HG02973 (cell line): ENCODE measurements at regions not wholly inside any gene's neighbourhood (a gene's known extent, or its start where the extent isn't known, plus 50 kb on each side); places are given as distances from the start of the nearest gene placed in this dataset.
"Not testable (repeated sequence)": the region's sequence is repeated elsewhere in the genome, so short reads cannot be mapped to it uniquely, and the experiment has no call there.

Experiments
- ATAC-seq: cut with Tn5 transposase; IDR thresholded peaks from one replicate; pipeline ENCODE4 v1.9.1; 2021; ENCODE audit warnings: moderate library complexity; ENCODE audit not compliant: unreplicated experiment

DNA sequence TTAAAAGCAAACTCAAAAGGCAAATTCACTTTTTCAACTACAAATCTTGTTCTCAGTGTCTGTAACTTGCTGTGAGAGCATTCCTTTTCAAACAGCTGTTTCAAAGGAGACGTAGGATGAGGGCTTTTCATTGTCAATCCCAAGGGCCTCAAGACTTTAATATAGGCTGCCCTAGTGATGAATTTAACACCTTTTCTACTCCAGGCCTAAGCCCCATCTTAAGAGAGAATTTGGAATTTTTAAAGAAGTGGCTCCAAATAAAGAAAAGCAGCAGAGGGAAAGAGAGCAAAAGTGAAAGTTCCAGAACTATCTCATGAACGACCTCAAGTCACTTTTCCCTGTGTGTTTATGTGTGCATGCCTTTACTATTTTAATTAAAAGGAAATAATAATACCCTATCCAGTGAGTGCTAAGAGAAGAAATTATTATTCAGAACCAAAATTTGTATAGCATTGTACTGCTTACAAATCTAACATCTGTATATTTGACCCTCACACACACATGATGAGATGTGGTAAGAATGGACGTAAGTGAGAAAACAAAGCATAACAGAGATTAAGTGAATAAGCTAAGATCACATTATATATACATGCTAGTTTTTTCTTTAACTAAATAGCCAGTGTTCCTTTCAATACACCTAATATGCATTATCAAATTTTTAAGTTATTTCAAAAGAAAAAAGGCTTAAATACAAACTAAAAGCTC, 196.4 kb downstream of the VGLL3 start:
- no peak for ATAC-seq

DNA sequence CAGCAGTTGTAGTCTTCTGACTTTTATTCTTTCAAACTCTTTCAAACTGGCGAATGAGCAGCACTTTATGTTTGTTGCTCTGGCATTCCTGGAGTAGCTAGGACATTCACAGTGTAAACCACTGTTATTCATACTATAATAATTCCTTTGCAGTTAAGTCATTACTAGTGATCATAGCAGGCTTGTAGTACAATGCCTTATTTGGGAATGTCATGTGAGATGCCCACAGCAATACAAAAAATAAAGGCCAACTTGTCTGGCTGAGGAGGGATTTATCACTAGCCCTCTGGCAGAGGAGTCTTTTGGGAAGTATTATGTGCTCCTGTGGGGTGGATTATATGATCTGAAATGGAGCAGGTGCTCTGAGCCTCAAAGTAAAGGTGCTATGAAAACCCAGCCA, 197.2 kb downstream of the VGLL3 start:
- ATAC-seq = no peak

DNA sequence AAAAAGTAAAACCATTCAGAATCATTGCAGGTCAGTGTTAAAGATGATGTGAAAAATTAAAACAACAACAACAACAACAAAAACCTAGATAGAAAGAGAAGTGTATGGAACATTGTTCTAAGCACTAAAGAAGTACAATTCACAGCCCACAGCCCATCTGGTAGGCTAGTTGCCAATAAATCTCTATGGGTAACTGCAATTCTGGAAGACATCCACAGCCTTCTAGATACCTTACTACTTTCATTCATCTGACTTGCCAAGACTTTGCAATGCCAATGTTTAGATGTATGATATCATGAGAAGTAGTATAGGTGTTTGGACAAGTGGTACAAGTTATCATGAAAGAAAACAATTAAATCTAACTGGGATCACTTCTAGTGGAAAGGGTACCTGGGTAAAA, 198.6 kb downstream of the VGLL3 start:
- no peak for ATAC-seq

DNA sequence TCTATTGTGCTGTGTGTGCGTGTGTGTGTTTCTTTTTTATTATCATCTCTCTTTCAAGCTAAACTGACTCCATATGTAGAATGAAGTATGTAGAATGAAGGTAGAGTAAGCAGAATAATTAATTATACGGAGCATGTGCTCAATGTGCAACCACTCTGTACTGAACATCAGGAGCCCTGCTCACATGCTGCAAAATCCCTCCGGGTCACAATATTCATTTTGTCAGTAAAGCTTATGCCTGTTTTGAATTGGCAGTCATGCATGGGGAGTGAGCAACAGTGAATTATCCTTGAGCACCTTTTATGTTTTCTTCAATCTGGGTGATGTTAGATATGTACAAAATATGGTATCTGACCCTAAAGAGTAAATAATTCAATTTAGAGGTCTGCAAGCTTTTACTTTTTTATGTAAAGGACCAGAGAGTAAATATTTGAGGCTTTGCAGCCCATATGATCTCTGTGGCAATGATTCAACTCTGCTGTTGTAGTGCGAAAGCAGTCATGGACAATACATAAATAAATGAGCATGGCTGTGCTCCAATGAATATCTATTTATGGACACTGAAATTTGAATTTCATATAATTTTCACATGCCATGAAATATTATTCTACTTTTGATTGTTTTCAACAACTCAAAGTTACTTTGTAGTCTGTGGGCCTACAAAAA, 199.9 kb downstream of the VGLL3 start:
- ATAC-seq = no peak

DNA sequence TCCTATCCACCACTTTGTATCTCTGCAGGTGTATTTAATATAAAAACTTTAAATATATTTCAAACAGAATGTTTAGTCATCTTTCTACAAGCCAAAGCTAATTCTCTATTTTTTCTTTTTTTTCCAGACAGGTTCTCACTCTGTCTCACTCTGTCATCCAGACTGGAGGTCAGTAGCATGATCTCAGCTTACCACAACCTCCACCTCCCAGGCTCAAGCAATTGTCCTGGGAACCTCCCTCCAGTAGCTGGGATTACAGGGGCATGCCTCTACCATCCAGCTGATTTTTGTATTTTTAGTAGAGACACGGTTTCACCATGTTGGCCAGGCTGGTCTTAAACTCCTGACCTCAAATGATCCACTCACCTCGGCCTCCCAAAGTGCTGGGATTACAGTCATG, 202.6 kb downstream of the VGLL3 start:
- ATAC-seq = no peak

DNA sequence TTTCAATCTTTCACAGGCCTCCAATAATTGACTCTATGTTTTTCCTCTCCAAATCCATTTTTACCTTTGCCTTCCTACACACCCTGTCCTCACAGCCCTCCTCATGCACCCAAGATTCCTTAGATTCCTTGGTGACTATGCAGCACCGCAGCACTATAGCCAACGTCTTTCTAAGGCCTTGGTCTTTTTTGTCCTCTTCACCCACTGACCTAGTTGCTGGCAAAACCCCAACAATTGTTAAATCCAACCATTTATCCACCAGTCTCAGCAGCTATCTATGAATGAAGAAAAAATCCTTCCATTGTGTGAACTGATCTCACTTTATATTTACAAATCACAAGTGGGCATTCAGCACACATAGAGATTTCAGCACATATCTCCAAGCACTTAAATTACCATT, 203.9 kb downstream of the VGLL3 start:
- ATAC-seq = no peak

DNA sequence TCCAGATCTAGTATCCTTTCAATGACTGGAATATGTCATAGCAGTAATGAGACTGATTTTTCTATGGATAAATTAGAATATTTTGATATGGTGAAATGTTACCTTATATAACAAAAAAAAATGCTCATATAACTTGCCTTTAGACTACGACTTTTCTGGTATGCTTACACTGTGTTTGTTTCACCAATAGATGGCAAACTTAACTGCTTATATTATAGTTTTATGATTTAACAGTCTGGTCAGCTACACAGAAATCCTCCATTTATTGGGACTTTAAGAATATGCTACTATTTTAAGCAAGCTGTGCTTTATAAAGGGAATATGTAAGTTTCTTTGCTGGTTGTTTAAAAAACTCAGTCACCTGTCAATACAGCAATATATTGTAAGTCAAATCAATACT, 205.6 kb downstream of the VGLL3 start:
- no peak for ATAC-seq

DNA sequence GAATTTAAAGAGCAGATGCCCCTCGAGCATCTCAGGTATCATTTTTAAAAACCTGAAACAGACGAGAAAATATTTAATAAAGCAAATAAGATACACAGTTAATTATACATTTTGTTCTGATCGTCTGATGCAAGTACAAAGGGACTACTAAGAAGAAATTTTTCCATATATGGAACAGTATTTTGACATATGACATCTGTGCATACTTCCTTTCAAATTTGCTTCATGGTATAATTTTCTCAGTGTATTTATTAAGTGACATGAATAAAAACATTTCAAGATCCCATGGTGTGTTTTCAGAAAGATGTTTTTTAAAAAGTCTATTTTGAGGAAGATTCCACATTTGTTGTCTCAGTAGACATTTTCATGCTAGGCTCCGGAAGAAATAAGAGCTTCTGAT, 208.1 kb downstream of the VGLL3 start:
- no peak for ATAC-seq

DNA sequence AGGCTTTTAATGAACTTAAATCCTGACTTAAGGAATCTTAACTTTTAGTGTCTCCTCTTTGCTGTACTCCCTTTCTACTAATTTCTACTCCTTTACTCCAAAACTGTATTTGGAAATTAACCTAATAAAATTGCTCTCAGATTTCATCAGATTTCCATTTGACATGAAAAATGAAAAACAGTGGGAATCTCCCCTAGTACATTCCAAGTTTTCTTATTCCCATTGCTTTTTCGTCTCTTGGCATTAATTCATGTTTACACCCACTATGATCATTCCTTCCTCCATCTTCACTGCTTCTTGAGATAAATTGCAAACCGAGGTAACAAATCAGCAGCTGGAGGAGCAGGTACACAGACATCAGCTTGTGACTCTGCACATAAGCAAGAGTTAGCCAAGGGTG, 208.7 kb downstream of the VGLL3 start:
- no peak for ATAC-seq

DNA sequence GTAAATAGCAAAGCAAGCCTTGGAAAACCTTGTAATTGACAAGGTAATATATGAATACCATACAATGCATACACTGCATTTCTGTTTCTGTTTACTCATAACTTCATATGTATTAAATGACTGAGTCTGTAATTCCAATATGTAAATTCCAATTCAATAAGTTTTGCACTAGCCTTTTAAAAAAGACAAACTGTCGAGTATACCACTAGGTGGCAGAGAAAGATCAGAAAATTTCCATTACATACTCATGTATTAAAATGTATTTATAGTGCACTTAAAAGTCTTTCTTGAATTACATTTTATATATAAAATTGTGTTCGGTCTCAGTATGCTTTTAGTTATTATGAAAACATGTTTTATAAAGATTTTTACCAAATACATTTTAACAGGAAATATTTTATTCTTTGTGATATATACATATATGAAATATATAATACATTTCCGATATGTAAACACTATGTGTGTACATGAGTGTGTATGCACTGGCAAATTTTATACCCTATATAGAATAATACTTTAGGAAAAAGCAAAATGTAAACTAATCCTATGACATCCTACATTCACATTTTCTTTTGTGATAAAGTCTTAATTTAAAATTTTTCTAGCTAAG, 216.8 kb downstream of the VGLL3 start:
- no peak for ATAC-seq

DNA sequence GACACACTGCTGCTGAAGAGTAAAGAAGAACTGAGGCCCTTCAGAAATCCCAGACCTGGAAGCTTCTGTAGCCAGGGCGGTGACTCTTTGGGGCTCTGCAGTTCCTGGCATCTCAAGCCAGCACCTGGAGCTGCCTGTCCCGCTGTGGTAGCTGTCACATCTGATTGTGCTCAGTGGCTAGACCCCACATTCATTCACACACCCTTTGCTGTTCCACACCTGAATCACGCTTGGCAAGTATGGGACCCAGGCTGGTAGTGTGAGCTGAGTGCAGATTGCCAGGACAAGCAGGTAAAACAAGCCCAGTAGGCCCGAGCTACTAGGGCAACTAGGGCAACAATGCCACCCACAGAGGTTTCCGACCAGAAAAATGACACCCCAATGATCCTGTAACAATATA, 218.2 kb downstream of the VGLL3 start:
- no peak for ATAC-seq

DNA sequence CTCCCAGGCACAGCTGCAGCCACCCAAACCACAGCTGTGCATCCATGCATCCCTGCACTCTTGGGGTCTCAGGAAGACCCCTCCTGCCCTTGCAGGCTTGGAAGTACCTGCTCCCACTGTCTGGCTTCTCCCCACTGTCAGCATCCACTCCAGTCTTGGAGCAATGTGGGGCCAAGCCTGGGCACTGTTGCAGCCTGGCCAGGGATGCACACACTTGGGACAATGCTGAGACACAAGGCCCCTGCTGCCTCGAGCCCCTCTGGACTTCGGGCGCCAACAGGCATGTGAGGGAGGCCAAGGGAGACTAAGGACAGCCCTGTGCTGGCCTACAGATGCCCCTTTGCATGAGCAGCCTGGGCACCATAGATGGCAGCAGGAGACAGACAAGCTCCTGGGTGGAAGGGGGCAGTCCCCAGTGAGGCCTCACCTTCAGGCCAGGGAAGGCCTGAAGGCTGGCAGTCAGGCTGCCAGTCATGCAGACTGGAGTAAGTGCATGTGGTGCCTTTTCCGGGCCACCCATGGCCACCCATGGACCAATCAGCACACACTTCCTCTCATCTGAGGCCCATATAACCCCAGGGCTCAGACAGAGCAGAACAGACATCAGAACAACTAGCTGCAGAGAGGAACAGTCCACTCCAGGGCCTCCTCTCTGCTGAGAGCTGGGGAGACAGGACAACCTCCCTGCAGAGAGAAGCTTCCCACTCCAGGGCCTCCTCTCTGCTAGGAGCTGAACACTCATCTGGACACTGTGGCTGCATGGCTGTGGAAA, 219.0 kb downstream of the VGLL3 start:
- ATAC-seq = no peak

DNA sequence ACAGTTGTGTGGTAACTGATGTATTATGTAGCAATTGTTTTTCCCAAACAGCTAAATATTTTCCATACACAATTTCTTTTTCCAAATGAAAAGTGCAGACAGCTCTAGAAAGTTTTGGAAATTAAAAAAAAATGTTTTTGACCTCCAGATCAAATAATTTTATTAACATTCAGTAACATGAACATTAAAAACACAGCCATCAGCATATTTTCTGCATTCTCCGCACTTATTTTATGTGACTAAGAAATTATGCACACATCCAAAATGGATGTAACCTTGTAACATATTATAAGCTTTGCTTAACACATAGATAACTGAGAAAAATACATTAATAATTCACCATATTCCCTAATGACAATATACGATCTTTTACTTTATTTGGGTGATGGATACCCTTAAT, 224.6 kb downstream of the VGLL3 start:
- no peak for ATAC-seq

DNA sequence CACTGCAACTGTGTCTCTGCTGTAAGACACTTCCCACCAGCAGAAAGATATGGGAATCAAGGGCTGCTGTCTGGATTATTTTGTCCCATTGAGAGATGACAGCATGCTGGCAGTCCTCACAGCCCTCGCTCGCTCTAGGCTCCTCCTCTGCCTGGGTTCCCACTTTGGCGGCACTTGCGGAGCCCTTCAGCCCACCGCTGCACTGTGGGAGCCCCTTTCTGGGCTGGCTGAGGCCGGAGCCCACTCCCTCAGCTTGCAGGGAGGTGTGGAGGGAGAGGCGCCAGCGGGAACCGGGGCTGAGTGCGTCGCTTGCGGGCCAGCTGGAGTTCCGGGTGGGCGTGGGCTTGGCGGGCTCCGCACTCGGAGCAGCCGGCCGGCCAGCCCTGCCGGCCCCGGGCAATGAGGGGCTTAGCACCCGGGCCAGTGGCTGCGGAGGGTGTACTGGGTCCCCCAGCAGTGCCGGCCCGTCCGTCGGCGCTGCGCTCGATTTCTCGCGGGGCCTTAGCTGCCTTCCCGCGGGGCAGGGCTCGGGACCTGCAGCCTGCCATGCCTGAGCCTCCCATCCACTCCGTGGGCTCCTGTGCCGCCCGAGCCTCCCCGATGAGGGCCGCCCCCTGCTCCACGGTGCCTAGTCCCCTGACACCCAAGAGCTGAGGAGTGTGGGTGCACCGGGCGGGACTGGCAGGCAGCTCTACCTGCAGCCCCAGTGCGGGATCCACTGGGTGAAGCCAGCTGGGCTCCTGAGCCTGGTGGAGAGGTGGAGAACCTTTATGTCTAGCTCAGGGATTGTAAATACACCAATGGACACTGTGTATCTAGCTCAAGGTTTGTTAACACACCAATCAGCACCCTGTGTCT, 233.4 kb downstream of the VGLL3 start:
- not testable (repeated sequence) for ATAC-seq

DNA sequence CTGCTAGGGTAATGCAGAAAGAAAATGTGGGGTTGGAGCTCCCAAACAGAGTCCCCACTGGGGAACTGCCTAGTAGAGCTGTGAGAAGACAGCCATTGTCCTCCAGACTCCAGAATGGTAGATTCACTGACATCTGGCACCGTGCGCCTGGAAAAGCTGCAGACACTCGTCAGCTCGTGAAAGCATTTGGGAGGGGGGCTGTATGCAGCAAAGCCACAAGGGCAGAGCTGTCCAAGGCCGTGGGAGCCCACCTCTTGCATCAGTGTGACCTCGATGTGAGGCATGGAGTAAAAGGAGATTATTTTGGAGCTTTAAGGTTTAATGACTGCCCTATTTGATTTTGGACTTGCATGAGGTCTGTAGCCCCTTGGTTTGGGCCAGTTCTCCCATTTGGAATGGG, 242.9 kb downstream of the VGLL3 start:
- no peak for ATAC-seq

DNA sequence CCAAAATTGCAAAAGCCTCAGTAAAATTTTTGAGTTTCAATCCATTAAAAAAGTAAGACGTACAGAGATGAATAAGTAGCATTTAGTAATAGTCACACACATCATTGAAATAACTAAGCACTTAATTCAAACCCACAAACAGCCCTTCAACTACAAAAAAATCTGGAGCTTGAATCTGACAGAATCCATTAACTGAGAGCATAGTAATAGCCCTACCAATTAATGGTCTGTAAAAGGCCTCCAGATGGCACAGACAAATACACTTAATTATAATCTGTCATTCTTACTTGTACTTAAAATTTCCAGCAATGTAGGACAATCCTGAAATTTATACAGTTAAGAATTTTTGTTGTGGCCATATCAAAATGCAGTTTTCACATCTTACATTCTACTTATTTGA, 246.9 kb downstream of the VGLL3 start:
- no peak for ATAC-seq

DNA sequence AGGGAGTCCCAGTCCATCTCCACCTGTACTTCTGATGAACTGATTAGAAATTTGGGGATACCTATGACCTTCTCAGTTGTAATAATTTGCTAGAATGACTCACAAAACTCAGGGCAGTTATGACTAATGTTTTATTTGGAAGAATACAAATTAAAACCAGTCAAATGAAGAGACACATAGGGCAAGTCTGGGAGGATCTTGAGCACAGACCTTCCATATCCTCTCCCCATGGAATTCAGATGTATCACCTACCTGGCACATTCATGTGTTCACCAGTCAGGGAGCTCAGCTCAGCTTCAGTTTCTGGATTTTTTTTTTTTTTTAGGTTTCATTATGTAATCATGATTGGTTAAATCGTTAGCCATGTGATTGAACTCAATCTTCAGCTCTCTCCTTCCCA, 247.7 kb downstream of the VGLL3 start:
- no peak for ATAC-seq

DNA sequence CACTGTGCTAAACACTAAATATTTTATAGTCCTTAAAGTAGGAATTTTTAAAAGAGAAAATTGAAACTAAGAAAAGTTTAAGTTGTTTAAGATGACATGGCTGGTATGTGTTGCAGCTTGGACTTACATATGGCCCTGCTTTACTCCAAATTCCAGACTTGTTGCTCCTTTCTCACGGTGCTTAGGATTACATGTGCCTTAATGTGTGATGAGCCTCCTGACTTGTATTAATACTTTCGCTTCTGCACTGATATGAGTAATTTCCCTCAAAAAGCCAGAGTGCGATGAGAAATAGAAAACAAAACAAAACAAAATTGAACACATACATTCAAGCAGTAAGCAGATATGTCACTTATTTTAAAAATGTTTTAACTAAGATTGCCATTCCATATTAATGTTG, 250.2 kb downstream of the VGLL3 start:
- ATAC-seq = no peak

DNA sequence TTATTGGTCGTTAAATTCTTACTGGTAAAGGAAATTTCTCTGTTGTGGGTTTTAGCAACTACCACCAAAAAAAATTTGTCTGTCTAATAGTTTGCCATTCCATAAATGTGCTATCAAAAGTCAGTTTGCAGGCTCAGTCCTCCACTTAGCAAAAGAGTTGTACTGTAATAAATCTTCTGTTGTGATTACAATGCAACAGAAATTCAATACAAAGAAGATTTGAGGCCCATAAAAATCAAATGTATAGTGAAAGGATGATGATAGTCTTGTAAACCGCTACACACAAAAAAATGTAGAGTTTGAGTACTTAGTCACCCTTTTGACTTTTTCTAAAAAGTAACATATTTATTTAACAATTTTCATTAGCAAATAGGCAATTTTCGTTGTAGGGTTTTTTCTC, 251.7 kb downstream of the VGLL3 start:
- no peak for ATAC-seq

DNA sequence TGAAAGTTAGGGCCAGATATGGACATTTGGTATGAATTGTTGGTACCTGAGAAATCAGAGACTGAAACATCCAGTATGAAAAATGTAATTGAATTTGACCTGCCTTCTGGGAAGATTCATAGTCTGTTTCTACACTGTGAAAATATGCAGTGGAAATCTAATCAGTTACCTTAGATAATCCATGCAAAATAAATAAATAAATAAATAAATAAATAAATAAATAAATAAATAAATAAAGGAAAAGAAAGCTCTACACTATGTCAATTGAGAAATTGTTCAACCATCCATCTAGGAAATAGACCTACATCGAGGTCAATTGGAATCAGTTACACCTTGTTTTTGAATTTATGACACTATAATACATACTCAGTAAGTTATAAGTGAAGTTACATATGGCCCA, 252.3 kb downstream of the VGLL3 start:
- no peak for ATAC-seq

DNA sequence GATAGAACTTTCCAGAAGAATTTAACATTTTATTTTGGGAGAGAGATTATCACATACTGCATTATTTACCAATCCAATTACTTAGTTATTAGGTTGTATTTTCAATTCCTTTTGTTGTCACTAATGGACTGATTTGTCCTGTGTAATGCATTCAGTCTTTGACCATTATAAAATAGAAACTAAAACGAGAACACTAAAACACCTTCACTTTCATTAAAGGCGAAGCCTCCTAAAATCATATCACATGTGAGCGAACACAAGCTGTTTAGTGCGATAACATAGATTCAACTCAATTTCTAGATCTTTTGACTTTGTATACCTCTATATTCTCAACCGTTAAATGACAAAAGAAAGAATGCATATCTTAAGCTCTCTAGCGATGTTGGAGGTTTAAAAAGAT, 253.4 kb downstream of the VGLL3 start:
- ATAC-seq = no peak
